HK-2 (cell line): ENCODE measurements at regions not wholly inside any gene's neighbourhood (a gene's known extent, or its start where the extent isn't known, plus 50 kb on each side); places are given as distances from the start of the nearest gene placed in this dataset.
"Not testable (repeated sequence)": the region's sequence is repeated elsewhere in the genome, so short reads cannot be mapped to it uniquely, and the experiment has no call there.

Source experiments
- DNase-seq: peaks from one replicate; pipeline ENCODE4 v3.0.0-alpha.2; 2018; ENCODE audit not compliant: unreplicated experiment

- DNase-seq = no peak
These were observed 188.8 kb upstream of the GLRA1 start for GRCh38 chr5:152113401-152113800.

GRCh38 chr5:152107220-152107619 is 182.6 kb upstream of the GLRA1 start:
- DNase-seq = no peak

GRCh38 chr5:152106571-152106970 is 181.9 kb upstream of the GLRA1 start:
- DNase-seq = no peak

GRCh38 chr5:152105085-152105484 is 180.4 kb upstream of the GLRA1 start:
- no peak for DNase-seq

- no peak for DNase-seq
These were observed 179.6 kb upstream of the GLRA1 start for GRCh38 chr5:152104211-152104610.

GRCh38 chr5:152102908-152103307 is 178.3 kb upstream of the GLRA1 start:
- DNase-seq = not testable (repeated sequence)

GRCh38 chr5:152102057-152102456 is 177.4 kb upstream of the GLRA1 start:
- DNase-seq = no peak

- DNase-seq = no peak
These were observed 175.8 kb upstream of the GLRA1 start for GRCh38 chr5:152100462-152100861.

GRCh38 chr5:152097128-152097527 is 172.5 kb upstream of the GLRA1 start:
- no peak for DNase-seq

- no peak for DNase-seq
These were observed 170.1 kb upstream of the GLRA1 start for GRCh38 chr5:152094716-152095115.

GRCh38 chr5:152094060-152094459 is 169.4 kb upstream of the GLRA1 start:
- no peak for DNase-seq

- DNase-seq = no peak
These were observed 167.9 kb upstream of the GLRA1 start for GRCh38 chr5:152092580-152092979.

- no peak for DNase-seq
These were observed 165.0 kb upstream of the GLRA1 start for GRCh38 chr5:152089644-152090043.

- DNase-seq = no peak
These were observed 162.0 kb upstream of the GLRA1 start for GRCh38 chr5:152086668-152087067.

GRCh38 chr5:152084476-152084875 is 159.8 kb upstream of the GLRA1 start:
- no peak for DNase-seq

GRCh38 chr5:152083231-152083630 is 158.6 kb upstream of the GLRA1 start:
- no peak for DNase-seq

- DNase-seq = no peak
These were observed 147.4 kb upstream of the GLRA1 start for GRCh38 chr5:152072091-152072490.

- no peak for DNase-seq
These were observed 145.9 kb upstream of the GLRA1 start for GRCh38 chr5:152070591-152070990.

GRCh38 chr5:152066784-152067183 is 142.1 kb upstream of the GLRA1 start:
- no peak for DNase-seq

GRCh38 chr5:152063004-152063403 is 138.4 kb upstream of the GLRA1 start:
- DNase-seq = no peak

- DNase-seq = no peak
These were observed 136.4 kb upstream of the GLRA1 start for GRCh38 chr5:152061095-152061494.

- DNase-seq = no peak
These were observed 133.6 kb upstream of the GLRA1 start for GRCh38 chr5:152058267-152058666.

GRCh38 chr5:152056931-152057330 is 132.3 kb upstream of the GLRA1 start:
- no peak for DNase-seq

GRCh38 chr5:152052470-152052869 is 127.8 kb upstream of the GLRA1 start:
- no peak for DNase-seq
